H9 (cell line): ENCODE measurements at regions not wholly inside any gene's neighbourhood (a gene's known extent, or its start where the extent isn't known, plus 50 kb on each side); places are given as distances from the start of the nearest gene placed in this dataset.

Experiments
- DNase-seq: peaks from one replicate; pipeline ENCODE4 v3.0.0-alpha.2; 2017
- H2AFZ ChIP-seq: one replicate; pipeline ENCODE4 v1.6.1; 2013; ENCODE audit warnings: mild to moderate bottlenecking, low read length, control low read depth, moderate library complexity
- H2AK5ac ChIP-seq: 2 replicates; pipeline ENCODE4 v1.6.1; 2013; ENCODE audit warnings: low read length, control low read depth, mixed read lengths; ENCODE audit not compliant: insufficient read length
- H2BK120ac ChIP-seq: one replicate; pipeline ENCODE4 v1.6.1; 2013; ENCODE audit warnings: low read depth, mild to moderate bottlenecking, low read length, control low read depth, inconsistent platforms; ENCODE audit not compliant: poor library complexity, severe bottlenecking
- H2BK12ac ChIP-seq: 2 replicates; pipeline ENCODE4 v1.6.1; 2013; ENCODE audit warnings: low read length, control low read depth, mixed read lengths, low read depth; ENCODE audit not compliant: insufficient read length
- H2BK15ac ChIP-seq: 2 replicates; pipeline ENCODE4 v1.6.1; 2013; ENCODE audit warnings: low read depth, low read length, control low read depth
- H2BK20ac ChIP-seq: one replicate; pipeline ENCODE4 v1.6.1; 2013; ENCODE audit warnings: low read depth, mild to moderate bottlenecking, low read length, control low read depth, inconsistent platforms; ENCODE audit not compliant: poor library complexity, severe bottlenecking
- H2BK5ac ChIP-seq: 2 replicates; pipeline ENCODE4 v1.6.1; 2013; ENCODE audit warnings: low read length, control low read depth, mixed read lengths; ENCODE audit not compliant: insufficient read length
- H3K14ac ChIP-seq: 2 replicates; pipeline ENCODE4 v1.6.1; 2013; ENCODE audit warnings: low read length, control low read depth; ENCODE audit not compliant: insufficient read depth
- H3K18ac ChIP-seq: 2 replicates; pipeline ENCODE4 v1.6.1; 2013; ENCODE audit warnings: low read depth, mild to moderate bottlenecking, mixed read lengths, low read length, control low read depth; ENCODE audit not compliant: insufficient read length
- H3K23ac ChIP-seq: 2 replicates; pipeline ENCODE4 v1.6.1; 2013; ENCODE audit warnings: low read length, control low read depth, mixed read lengths, low read depth; ENCODE audit not compliant: insufficient read length
- H3K23me2 ChIP-seq: 2 replicates; pipeline ENCODE4 v1.6.1; 2013; ENCODE audit warnings: low read depth, mild to moderate bottlenecking, mixed read lengths, low read length, control low read depth; ENCODE audit not compliant: insufficient read length, poor library complexity, severe bottlenecking
- H3K27ac ChIP-seq: 2 replicates; pipeline ENCODE4 v1.5.1; 2013; ENCODE audit warnings: low read length, control low read depth, mixed read lengths, low read depth; ENCODE audit not compliant: insufficient read length
- H3K27me3 ChIP-seq: 2 replicates; pipeline ENCODE4 v1.6.1; 2013; ENCODE audit warnings: low read length, control low read depth, inconsistent platforms; ENCODE audit not compliant: insufficient read depth
- H3K4ac ChIP-seq: 2 replicates; pipeline ENCODE4 v1.6.1; 2013; ENCODE audit warnings: low read depth, mild to moderate bottlenecking, control low read depth, inconsistent platforms, low read length, moderate library complexity
- H3K4me1 ChIP-seq: 2 replicates; pipeline ENCODE4 v1.6.1; 2013; ENCODE audit warnings: low read length, control low read depth, inconsistent platforms; ENCODE audit not compliant: insufficient read depth
- H3K4me2 ChIP-seq: 2 replicates; pipeline ENCODE4 v1.6.1; 2013; ENCODE audit warnings: low read length, control low read depth, mixed read lengths; ENCODE audit not compliant: insufficient read length, insufficient read depth
- H3K56ac ChIP-seq: 2 replicates; pipeline ENCODE4 v1.6.1; 2013; ENCODE audit warnings: low read depth, mild to moderate bottlenecking, mixed read lengths, low read length, control low read depth; ENCODE audit not compliant: insufficient read length
- H3K79me1 ChIP-seq: 2 replicates; pipeline ENCODE4 v1.6.1; 2013; ENCODE audit warnings: low read depth, mild to moderate bottlenecking, moderate library complexity, low read length, control low read depth, inconsistent platforms; ENCODE audit not compliant: insufficient read depth, poor library complexity, severe bottlenecking
- H3K79me2 ChIP-seq: 2 replicates; pipeline ENCODE4 v1.6.1; 2013; ENCODE audit warnings: low read length, control low read depth, inconsistent platforms; ENCODE audit not compliant: insufficient read depth
- H3K9ac ChIP-seq: 2 replicates; pipeline ENCODE4 v1.6.1; 2013; ENCODE audit warnings: low read length, control low read depth, mixed read lengths; ENCODE audit not compliant: insufficient read length; ENCODE audit errors: extremely low read depth
- H3K9me3 ChIP-seq: one replicate; pipeline ENCODE4 v1.6.1; 2013; ENCODE audit warnings: low read depth, low read length, inconsistent platforms; ENCODE audit not compliant: control insufficient read depth
- H3T11ph ChIP-seq: one replicate; pipeline ENCODE4 v1.6.1; 2013; ENCODE audit warnings: mild to moderate bottlenecking, low read length, control low read depth, inconsistent platforms
- H4K20me1 ChIP-seq: one replicate; pipeline ENCODE4 v1.6.1; 2013; ENCODE audit not compliant: control insufficient read depth, insufficient read length, insufficient read depth
- H4K5ac ChIP-seq: 2 replicates; pipeline ENCODE4 v1.6.1; 2013; ENCODE audit warnings: low read depth, mild to moderate bottlenecking, mixed read lengths, low read length, control low read depth; ENCODE audit not compliant: insufficient read length
- H4K8ac ChIP-seq: replicated peaks from 2 replicates; pipeline ENCODE4 v1.6.1; 2013; ENCODE audit warnings: low read length, control low read depth, mixed read lengths, low read depth; ENCODE audit not compliant: insufficient read length
- H4K91ac ChIP-seq: 2 replicates; pipeline ENCODE4 v1.6.1; 2013; ENCODE audit warnings: low read depth, mild to moderate bottlenecking, moderate library complexity, mixed read lengths, low read length, control low read depth; ENCODE audit not compliant: insufficient read length
- H3K27ac Mint-ChIP-seq, 3 experiments: 2 replicates in 2 of 3; 3 replicates in 1 of 3; pipeline ENCODE4 v1.8.0; 2020 to 2021; ENCODE audit warnings: mixed read lengths in 3 of 3, mild to moderate bottlenecking in 1 of 3, moderate library complexity in 1 of 3
- H3K27me3 Mint-ChIP-seq: 2 replicates; pipeline ENCODE4 v1.8.0; 2021; ENCODE audit warnings: low read depth, mild to moderate bottlenecking, moderate library complexity, mixed read lengths
- H3K36me3 Mint-ChIP-seq, 3 experiments: 2 replicates in 2 of 3; 3 replicates in 1 of 3; pipeline ENCODE4 v1.8.0; 2020 to 2021; ENCODE audit warnings: low read depth in 3 of 3, mixed read lengths in 3 of 3; ENCODE audit not compliant: insufficient read depth in 1 of 3
- H3K4me1 Mint-ChIP-seq, 2 experiments: 2 replicates each; pipeline ENCODE4 v1.8.0; 2020; ENCODE audit warnings: mixed read lengths in 2 of 2
- H3K4me3 Mint-ChIP-seq, 2 experiments: 2 replicates in 1 of 2; 3 replicates in 1 of 2; pipeline ENCODE4 v1.8.0; 2020 to 2021; ENCODE audit warnings: mild to moderate bottlenecking in 2 of 2, mixed read lengths in 2 of 2, moderate library complexity in 1 of 2
- H3K9me3 Mint-ChIP-seq, 2 experiments: 2 replicates in 1 of 2; 3 replicates in 1 of 2; pipeline ENCODE4 v1.8.0; 2020; ENCODE audit warnings: mild to moderate bottlenecking in 2 of 2, mixed read lengths in 2 of 2, moderate library complexity in 1 of 2
- CTCF ChIP-seq: fragments of 200-600 bp; sonication (generic); conservative IDR thresholded peaks from 3 replicates; pipeline ENCODE4 v1.8.0; 2021; ENCODE audit warnings: antibody characterized with exemption, mild to moderate bottlenecking
- WGBS: extraction: QIAGEN DNeasy Blood & Tissue Kit; methylation state at CpG from one replicate; pipeline ENCODE4 v1.1.7; 2013; ENCODE audit warnings: missing lambda C conversion rate, low lambda C conversion rate, mixed read lengths; ENCODE audit not compliant: insufficient read length; ENCODE audit errors: extremely low coverage; 5-methylcytosine and 5-hydroxymethylcytosine counted together

DNA sequence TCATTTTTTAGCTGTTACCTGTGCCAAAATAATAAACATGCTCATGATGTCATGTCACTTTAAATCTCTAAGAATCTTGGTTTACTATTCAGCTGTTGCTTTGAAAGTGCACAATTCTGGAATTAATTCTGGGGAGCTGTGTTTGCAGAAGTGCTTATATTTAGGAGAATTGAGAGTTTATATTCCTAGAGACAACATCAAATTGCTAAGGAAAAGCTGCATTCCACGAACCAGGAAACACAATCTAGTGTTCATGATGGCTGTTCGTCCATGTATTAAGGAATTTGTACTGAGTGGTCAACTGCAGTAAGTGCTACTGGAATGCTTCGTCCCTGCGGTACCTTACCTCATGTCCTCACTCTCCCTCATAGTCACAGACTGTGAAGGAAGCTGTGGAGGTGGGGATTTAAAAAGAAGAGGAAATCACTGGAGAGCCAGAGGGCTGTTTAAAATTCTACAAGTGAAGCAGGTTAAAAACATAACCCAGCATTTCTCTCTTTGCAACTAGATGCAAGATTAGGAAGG, 161.0 kb downstream of the TRMT11 start:
- no peak overlapping the region for H3K14ac ChIP-seq
- Mint-ChIP-seq H3K9me3 (no peaks in the 10 kb centered on the region), H3K36me3 (no peaks in the 10 kb centered on the region), H3K27ac (0 out of 7 replicates have a peak overlapping the region, but pooled peaks of 1 of the 3 experiments have one; percentile 2), H3K27me3 (no peaks in the 10 kb centered on the region), H3K4me1 (peaks cover 13 to 17% of the 10 kb centered on the region in 2 experiments), H3K4me3 (no peak overlapping the region)
- no peak overlapping the region for H4K91ac ChIP-seq
- H3T11ph ChIP-seq, result no peak overlapping the region
- H2BK12ac ChIP-seq, result no peak overlapping the region
- H2AFZ ChIP-seq, result no peak overlapping the region
- no peaks in the 10 kb centered on the region for H3K79me1 ChIP-seq
- no peak overlapping the region for H3K56ac ChIP-seq
- no peaks in the 10 kb centered on the region for H3K4me1 ChIP-seq
- no peak overlapping the region for H2AK5ac ChIP-seq
- H3K23ac ChIP-seq, result no peak overlapping the region
- no peaks in the 10 kb centered on the region for H3K27me3 ChIP-seq
- no peaks in the 10 kb centered on the region for H4K20me1 ChIP-seq
- H3K4me2 ChIP-seq, result no peak overlapping the region
- DNase-seq, result no peak
- H3K79me2 ChIP-seq, result no peaks in the 10 kb centered on the region
- no peak overlapping the region for H2BK20ac ChIP-seq
- no peak overlapping the region for H3K18ac ChIP-seq
- no peak overlapping the region for H3K4ac ChIP-seq
- no peaks in the 10 kb centered on the region for H3K9me3 ChIP-seq
- no peaks in the 10 kb centered on the region for H3K23me2 ChIP-seq
- no peak overlapping the region for H2BK120ac ChIP-seq
- no peak overlapping the region for H3K9ac ChIP-seq
- H4K8ac ChIP-seq, result no peak overlapping the region
- H2BK15ac ChIP-seq, result no peak overlapping the region
- no CpG with 5 or more reads among the region's 4 CpGs for WGBS
- H3K27ac ChIP-seq, result no peak overlapping the region
- no peak overlapping the region for H4K5ac ChIP-seq
- no peak for TF ChIP-seq CTCF
- no peak overlapping the region for H2BK5ac ChIP-seq
